Testis (tissue), 2 donors: ENCODE measurements at regions not wholly inside any gene's neighbourhood (a gene's known extent, or its start where the extent isn't known, plus 50 kb on each side); places are given as distances from the start of the nearest gene placed in this dataset.

Experiments
- DNase-seq: peaks from one replicate; pipeline ENCODE4 v3.0.0-alpha.2; 2019
- H3K27ac ChIP-seq, 2 donors: fragments of 200-600 bp; sonication (generic); one replicate each; pipeline ENCODE4 v1.5.1; 2019
- H3K27me3 ChIP-seq: fragments of 200-600 bp; sonication (generic); one replicate; pipeline ENCODE4 v1.5.1; 2019
- H3K36me3 ChIP-seq: fragments of 200-600 bp; sonication (generic); one replicate; pipeline ENCODE4 v1.5.1; 2017; ENCODE audit warnings: low read depth; ENCODE audit errors: missing control alignments
- H3K4me1 ChIP-seq: fragments of 200-600 bp; sonication (generic); one replicate; pipeline ENCODE4 v1.5.1; 2019
- H3K4me3 ChIP-seq, 2 donors: fragments of 200-600 bp; sonication (generic); one replicate each; pipeline ENCODE4 v1.5.1; 2017 to 2019
- H3K9me3 ChIP-seq: fragments of 200-600 bp; sonication (generic); one replicate; pipeline ENCODE4 v1.5.1; 2017
- POLR2A ChIP-seq: fragments of 450-650 bp; IDR thresholded peaks from one replicate; pipeline ENCODE4 v1.6.1; 2017; ENCODE audit warnings: antibody characterized with exemption, mild to moderate bottlenecking, moderate library complexity
- WGBS, 2 donors: methylation state at CpG; one replicate each; pipeline ENCODE4 v1.1.5; 2018; 5-methylcytosine and 5-hydroxymethylcytosine counted together
- intact Hi-C: fragments of 100-400 bp; cut with DNase I; formaldehyde crosslinking; loops from one replicate; pipeline ENCODE4 v1.15.1; 2023; ENCODE audit warnings: low total_unique reads
- TF ChIP-seq, protein P1 (sequence below), 3 experiments: fragments of 450-650 bp in 2 of 3; fragments of 200-600 bp in 1 of 3; sonication (generic) in 1 of 3; IDR thresholded peaks; one replicate each; pipeline ENCODE4 v1.5.1; 2016 to 2019; ENCODE audit warnings: antibody characterized with exemption in 3 of 3, mild to moderate bottlenecking in 2 of 3, moderate library complexity in 1 of 3

DNA sequence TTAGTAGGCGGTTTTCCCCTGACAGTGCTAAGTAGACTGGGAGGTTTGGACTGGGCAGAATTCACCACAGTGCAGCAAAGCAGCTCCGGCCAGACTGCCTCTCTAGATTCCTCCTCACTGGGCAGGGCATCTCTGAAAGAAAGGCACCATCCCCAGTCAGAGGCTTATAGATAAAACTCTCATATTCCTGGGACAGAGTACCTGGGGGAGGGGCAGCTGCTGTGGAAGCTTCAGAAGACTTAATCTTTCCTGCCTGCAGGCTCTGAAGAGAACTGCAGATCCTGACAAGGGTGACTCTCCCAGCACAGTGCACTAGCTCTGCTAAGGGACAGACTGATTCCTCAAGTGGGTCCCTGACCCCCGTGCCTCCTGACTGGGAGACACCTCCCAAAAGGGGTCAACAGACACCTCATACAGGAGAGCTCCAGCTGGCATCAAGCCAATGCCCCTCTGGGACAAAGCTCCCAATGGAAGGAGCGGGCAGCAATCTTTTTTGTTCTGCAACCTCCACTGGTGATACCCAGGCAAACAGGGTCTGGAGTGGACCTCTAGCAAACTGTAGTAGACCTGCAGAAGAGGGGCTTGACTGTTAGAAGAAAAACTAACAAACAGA lies 266.8 kb upstream of the CRIM1 start:
- no peak for TF ChIP-seq POLR2A
- TF ChIP-seq, protein P1, sequence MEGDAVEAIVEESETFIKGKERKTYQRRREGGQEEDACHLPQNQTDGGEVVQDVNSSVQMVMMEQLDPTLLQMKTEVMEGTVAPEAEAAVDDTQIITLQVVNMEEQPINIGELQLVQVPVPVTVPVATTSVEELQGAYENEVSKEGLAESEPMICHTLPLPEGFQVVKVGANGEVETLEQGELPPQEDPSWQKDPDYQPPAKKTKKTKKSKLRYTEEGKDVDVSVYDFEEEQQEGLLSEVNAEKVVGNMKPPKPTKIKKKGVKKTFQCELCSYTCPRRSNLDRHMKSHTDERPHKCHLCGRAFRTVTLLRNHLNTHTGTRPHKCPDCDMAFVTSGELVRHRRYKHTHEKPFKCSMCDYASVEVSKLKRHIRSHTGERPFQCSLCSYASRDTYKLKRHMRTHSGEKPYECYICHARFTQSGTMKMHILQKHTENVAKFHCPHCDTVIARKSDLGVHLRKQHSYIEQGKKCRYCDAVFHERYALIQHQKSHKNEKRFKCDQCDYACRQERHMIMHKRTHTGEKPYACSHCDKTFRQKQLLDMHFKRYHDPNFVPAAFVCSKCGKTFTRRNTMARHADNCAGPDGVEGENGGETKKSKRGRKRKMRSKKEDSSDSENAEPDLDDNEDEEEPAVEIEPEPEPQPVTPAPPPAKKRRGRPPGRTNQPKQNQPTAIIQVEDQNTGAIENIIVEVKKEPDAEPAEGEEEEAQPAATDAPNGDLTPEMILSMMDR (IDR thresholded peaks at IDR 0.05): no peak
- 73 to 74% methylated on average over 4 of the region's 4 CpGs for WGBS, 2 donors
- no peak for DNase-seq

DNA sequence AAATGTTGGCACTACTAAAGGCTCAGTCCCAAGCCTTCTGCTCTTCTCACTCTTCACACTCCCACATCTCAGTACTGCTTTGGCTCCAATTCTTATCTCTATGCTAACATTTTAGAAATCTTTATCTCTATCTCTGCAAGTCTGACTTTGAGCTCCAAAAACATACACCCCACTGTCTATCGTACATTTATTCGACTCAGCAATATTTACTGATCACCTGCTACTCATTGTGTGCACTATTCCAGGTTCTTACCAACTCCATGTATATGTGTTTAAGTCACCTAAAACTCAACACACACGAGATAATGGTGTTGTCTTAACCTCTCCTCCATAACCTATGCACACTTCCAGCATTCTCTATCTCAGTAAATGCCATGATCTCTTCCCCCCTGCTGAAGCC lies 268.2 kb upstream of the CRIM1 start:
- intact Hi-C loops: no loop called here

More for the DNA sequence above, 266.8 kb upstream of the CRIM1 start:
- H3K27me3 ChIP-seq: no peaks in the 10 kb centered on the region
- no peaks in the 10 kb centered on the region for H3K4me1 ChIP-seq
- H3K27ac ChIP-seq: no peak overlapping the region
- no peaks in the 10 kb centered on the region for H3K36me3 ChIP-seq
- H3K4me3 ChIP-seq: no peak overlapping the region
- H3K9me3 ChIP-seq: no peaks in the 10 kb centered on the region
- intact Hi-C loops: no loop called here

DNA sequence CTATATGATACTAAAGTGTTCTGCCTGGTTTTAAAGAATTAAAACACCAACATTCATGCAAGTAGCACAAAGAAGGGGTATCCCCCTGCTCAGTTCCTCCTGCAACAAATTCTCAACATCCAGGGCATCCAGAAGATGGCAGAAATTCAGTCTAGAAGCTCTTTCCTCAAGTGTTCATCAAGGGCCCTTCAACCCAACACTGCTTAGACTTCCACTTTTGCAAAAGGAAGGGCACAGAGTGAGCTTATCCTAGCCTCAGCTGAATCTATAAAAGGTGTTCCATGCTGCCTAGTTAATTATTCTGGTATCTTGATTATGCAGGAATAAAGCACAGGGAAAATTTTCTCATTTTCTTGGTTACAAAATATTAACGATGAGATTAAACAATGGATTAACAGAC lies 275.8 kb upstream of the CRIM1 start:
- no peak for TF ChIP-seq POLR2A
- TF ChIP-seq, protein P1 (IDR thresholded peaks at IDR 0.05): no peak
- 92 to 100% methylated on average over 1 of the region's 1 CpG for WGBS, 2 donors
- no peaks in the 10 kb centered on the region for H3K4me1 ChIP-seq
- no peak overlapping the region for H3K4me3 ChIP-seq
- no peak for DNase-seq
- no peaks in the 10 kb centered on the region for H3K9me3 ChIP-seq
- H3K27ac ChIP-seq: no peak overlapping the region
- H3K36me3 ChIP-seq: no peaks in the 10 kb centered on the region
- no peaks in the 10 kb centered on the region for H3K27me3 ChIP-seq
- intact Hi-C loops: no loop called here

More for the DNA sequence above, 268.2 kb upstream of the CRIM1 start:
- Histone ChIP-seq H3K4me3 (no peak overlapping the region), H3K27me3 (no peaks in the 10 kb centered on the region), H3K4me1 (no peaks in the 10 kb centered on the region), H3K9me3 (no peaks in the 10 kb centered on the region), H3K27ac (no peak overlapping the region), H3K36me3 (no peaks in the 10 kb centered on the region)
- DNase-seq: no peak
- WGBS, 2 donors: 39 to 43% methylated on average over 3 of the region's 3 CpGs
- TF ChIP-seq, protein P1 (IDR thresholded peaks at IDR 0.05): no peak
- TF ChIP-seq POLR2A: no peak

DNA sequence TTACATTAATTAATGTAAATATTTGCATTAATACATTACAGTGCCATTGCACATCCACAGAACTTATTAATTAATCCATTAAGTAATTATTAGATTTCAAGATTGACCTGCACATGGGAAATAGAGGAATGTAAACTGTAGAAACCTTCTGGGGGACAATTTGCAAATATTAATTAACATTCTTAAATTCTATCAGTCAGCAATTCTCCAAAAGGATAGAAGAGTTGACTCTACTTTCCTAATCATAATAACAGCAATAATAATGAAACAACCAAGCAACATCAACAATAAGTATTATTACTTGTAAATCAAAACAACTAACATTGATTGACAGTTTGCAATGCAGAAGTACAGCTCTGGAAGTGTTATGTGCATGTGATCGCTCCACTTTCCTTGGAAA lies 281.6 kb upstream of the CRIM1 start:
- intact Hi-C loops: no loop called here
- Histone ChIP-seq H3K4me3 (no peak overlapping the region), H3K27ac (no peak overlapping the region), H3K4me1 (no peaks in the 10 kb centered on the region), H3K36me3 (no peaks in the 10 kb centered on the region), H3K27me3 (no peaks in the 10 kb centered on the region), H3K9me3 (no peaks in the 10 kb centered on the region)
- no peak for TF ChIP-seq POLR2A
- TF ChIP-seq, protein P1 (IDR thresholded peaks at IDR 0.05): no peak
- 0% methylated on average over 1 of the region's 1 CpG for WGBS, 2 donors
- DNase-seq: no peak

DNA sequence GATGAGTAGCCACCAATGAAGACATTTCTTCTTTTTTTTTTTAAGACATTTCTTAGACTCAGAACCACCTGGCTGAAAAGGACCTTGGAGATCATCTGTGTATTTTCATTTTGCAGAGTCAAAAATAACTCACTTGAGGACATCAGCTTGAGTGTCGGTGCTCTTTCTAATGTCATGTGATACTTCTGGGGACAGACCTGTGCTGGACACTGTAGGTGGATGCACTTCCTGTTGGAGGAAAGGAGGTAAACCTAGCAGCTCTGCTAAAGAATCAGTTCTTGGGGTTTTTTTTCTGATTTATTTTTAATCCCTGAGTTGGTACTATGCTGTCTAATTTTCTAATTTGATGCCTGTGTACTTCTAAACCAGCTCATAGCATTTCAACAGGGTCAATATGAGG lies 283.9 kb upstream of the CRIM1 start:
- Histone ChIP-seq H3K27me3 (no peaks in the 10 kb centered on the region), H3K4me1 (no peaks in the 10 kb centered on the region), H3K27ac (no peak overlapping the region), H3K36me3 (no peaks in the 10 kb centered on the region), H3K4me3 (no peak overlapping the region), H3K9me3 (no peaks in the 10 kb centered on the region)
- WGBS, 2 donors: 87 to 94% methylated on average over 1 of the region's 1 CpG
- intact Hi-C loops: no loop called here
- TF ChIP-seq, protein P1 (IDR thresholded peaks at IDR 0.05): no peak
- TF ChIP-seq POLR2A: no peak
- no peak for DNase-seq
